ENCODE measurements at regions not wholly inside any gene's neighbourhood (a gene's known extent, or its start where the extent isn't known, plus 50 kb on each side); places are given as distances from the start of the nearest gene placed in this dataset.

- no peaks in the 10 kb centered on the region for H3K9me3 ChIP-seq (ENCODE audit: low read length)
- H4K20me1 ChIP-seq (ENCODE audit: insufficient read depth, low read length), result no peaks in the 10 kb centered on the region
- H3K9ac ChIP-seq (ENCODE audit: insufficient read depth, low read depth, low read length), result no peak overlapping the region
- POLR2A ChIA-PET, result no interaction called here
- no peaks in the 10 kb centered on the region for H3K36me3 ChIP-seq (replicated peaks in 1 of 2; ENCODE audit: control insufficient read depth in 1 of 2, insufficient read depth in 2 of 2, low read length in 2 of 2)
- no TSS peak for BruUV-seq (replicated peaks)
- in situ Hi-C loops (cut with HindIII; ENCODE audit: extremely low pct_ligation_motif_present, low pct_unique_long_range_greater_than_20kb), result no loop called here
- CTCF ChIA-PET (ENCODE audit: low intra/inter-chr PET ratio, low total read pairs), result no interaction called here
- WGBS (ENCODE audit: low lambda C conversion rate), result 8% methylated on average over 8 of the region's 13 CpGs
- no peak for DNase-seq (ENCODE audit: low spot score)
- no peak overlapping the region for H3K4me3 ChIP-seq (replicated peaks in 1 of 3; ENCODE audit: insufficient read depth in 1 of 3, low read depth in 2 of 3, low read length in 3 of 3)
- ATAC-seq, result no peak
- FAIRE-seq, result no peak
- H3K79me2 ChIP-seq (ENCODE audit: insufficient read depth, low read length), result no peaks in the 10 kb centered on the region
- H2AFZ ChIP-seq (ENCODE audit: low read length), result no peak overlapping the region
- no peak overlapping the region for H3K4me2 ChIP-seq (ENCODE audit: low read depth, low read length)
- H3K27me3 ChIP-seq (ENCODE audit: control insufficient read depth in 1 of 2, insufficient read depth in 2 of 2, low read length in 2 of 2), result peaks cover 1 to 18% of the 10 kb centered on the region in 2 experiments; a peak in 3 of 5 replicates
- TF ChIP-seq ZNF205 (CRISPR knock-in tag; IDR thresholded peaks at IDR 0.05) (no peak), ZNF383 (CRISPR knock-in tag; IDR thresholded peaks at IDR 0.05; ENCODE audit: borderline replicate concordance) (no peak), MIER3 (CRISPR knock-in tag; IDR thresholded peaks at IDR 0.05; ENCODE audit: borderline replicate concordance) (no peak)
- intact Hi-C loops (cut with micrococcal nuclease; ENCODE audit: unreplicated experiment), result no loop called here
- no peaks in the 10 kb centered on the region for H3K4me1 ChIP-seq (ENCODE audit: insufficient read depth, low read length)
- no peak overlapping the region for H3K27ac ChIP-seq (ENCODE audit: extremely low read length, insufficient read depth, low read length)
Measured at GRCh38 chr5:1687301-1687970, 112.2 kb downstream of the MRPL36 start.

- Histone ChIP-seq H3K27ac (ENCODE audit: extremely low read length, insufficient read depth, low read length) (no peak overlapping the region), H3K27me3 (ENCODE audit: control insufficient read depth in 1 of 2, insufficient read depth in 2 of 2, low read length in 2 of 2) (peaks cover 1 to 13% of the 10 kb centered on the region in 2 experiments; a peak in 4 of 5 replicates), H3K36me3 (replicated peaks in 1 of 2; ENCODE audit: control insufficient read depth in 1 of 2, insufficient read depth in 2 of 2, low read length in 2 of 2) (no peaks in the 10 kb centered on the region), H3K4me3 (replicated peaks in 1 of 3; ENCODE audit: insufficient read depth in 1 of 3, low read depth in 2 of 3, low read length in 3 of 3) (no peak overlapping the region), H3K79me2 (ENCODE audit: insufficient read depth, low read length) (no peaks in the 10 kb centered on the region), H2AFZ (ENCODE audit: low read length) (no peak overlapping the region), H3K9ac (ENCODE audit: insufficient read depth, low read depth, low read length) (no peak overlapping the region), H3K9me3 (ENCODE audit: low read length) (no peaks in the 10 kb centered on the region), H3K4me1 (ENCODE audit: insufficient read depth, low read length) (no peaks in the 10 kb centered on the region), H4K20me1 (ENCODE audit: insufficient read depth, low read length) (no peaks in the 10 kb centered on the region), H3K4me2 (ENCODE audit: low read depth, low read length) (no peak overlapping the region)
- ATAC-seq (no peak), DNase-seq (ENCODE audit: low spot score) (no peak), FAIRE-seq (no peak)
- BruUV-seq (replicated peaks), result no TSS peak
- in situ Hi-C loops (cut with HindIII; ENCODE audit: extremely low pct_ligation_motif_present, low pct_unique_long_range_greater_than_20kb) (no loop called here), intact Hi-C loops (cut with micrococcal nuclease; ENCODE audit: unreplicated experiment) (no loop called here)
- POLR2A ChIA-PET, result no interaction called here
- CTCF ChIA-PET (ENCODE audit: low intra/inter-chr PET ratio, low total read pairs), result no interaction called here
- WGBS (ENCODE audit: low lambda C conversion rate), result 57% methylated on average over 9 of the region's 18 CpGs
- TF ChIP-seq SRY (CRISPR knock-in tag; IDR thresholded peaks at IDR 0.05) (no peak), ETS1 (CRISPR knock-in tag; IDR thresholded peaks at IDR 0.05) (no peak), ZNF337 (CRISPR knock-in tag; IDR thresholded peaks at IDR 0.05; ENCODE audit: borderline replicate concordance, low read depth) (no peak), PRDM10 (CRISPR knock-in tag; IDR thresholded peaks at IDR 0.05; ENCODE audit: low read depth) (no peak), JUNB (CRISPR knock-in tag; IDR thresholded peaks at IDR 0.05; ENCODE audit: borderline replicate concordance) (no peak), SOX6 (IDR thresholded peaks at IDR 0.05) (no peak), SOX6 (CRISPR knock-in tag; IDR thresholded peaks at IDR 0.05) (no peak), SP4 (CRISPR knock-in tag; IDR thresholded peaks at IDR 0.05) (no peak), ZFP90 (CRISPR knock-in tag; IDR thresholded peaks at IDR 0.05; ENCODE audit: borderline replicate concordance) (no peak), ZNF343 (CRISPR knock-in tag; IDR thresholded peaks at IDR 0.05) (no peak), GATAD1 (CRISPR knock-in tag; IDR thresholded peaks at IDR 0.05) (no peak)
Measured at GRCh38 chr5:1686016-1686802, 113.4 kb downstream of the MRPL36 start.

Measured in HepG2 (cell line).